Stimulated activated CD4-positive, alpha-beta T cell treated with anti-CD3 and anti-CD28 coated beads, Interleukin-2, amount 100 ng/mL, for 4 hours (primary cell): ENCODE measurements at regions not wholly inside any gene's neighbourhood (a gene's known extent, or its start where the extent isn't known, plus 50 kb on each side); places are given as distances from the start of the nearest gene placed in this dataset.

Source experiments
- DNase-seq: peaks from one replicate; pipeline ENCODE4 v3.0.0-alpha.2; 2020; ENCODE audit warnings: low read depth

- DNase-seq: no peak
These were observed 147.9 kb upstream of the GAP43 start for GRCh38 chr3:115475178-115476041.

DNA sequence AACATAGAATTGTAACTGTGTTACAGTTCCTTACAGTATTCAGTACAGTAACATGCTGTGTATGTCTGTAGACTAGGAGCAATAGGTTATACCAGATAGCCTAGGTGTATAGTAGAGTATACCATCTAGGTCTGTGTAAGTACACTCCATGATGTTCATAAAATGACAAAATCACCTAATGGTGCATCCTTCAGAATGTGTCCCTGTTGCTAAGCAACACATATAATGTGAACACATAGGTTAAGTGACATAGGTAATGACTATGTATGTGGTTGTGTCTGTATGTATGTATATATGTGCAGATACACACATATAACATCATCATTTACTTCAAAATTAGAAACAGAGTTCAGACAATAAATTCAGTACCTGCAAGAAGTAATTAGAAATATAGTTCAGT lies 146.8 kb upstream of the GAP43 start:
- no peak for DNase-seq

- no peak for DNase-seq
These were observed 145.0 kb upstream of the GAP43 start for GRCh38 chr3:115478359-115478758.

DNA sequence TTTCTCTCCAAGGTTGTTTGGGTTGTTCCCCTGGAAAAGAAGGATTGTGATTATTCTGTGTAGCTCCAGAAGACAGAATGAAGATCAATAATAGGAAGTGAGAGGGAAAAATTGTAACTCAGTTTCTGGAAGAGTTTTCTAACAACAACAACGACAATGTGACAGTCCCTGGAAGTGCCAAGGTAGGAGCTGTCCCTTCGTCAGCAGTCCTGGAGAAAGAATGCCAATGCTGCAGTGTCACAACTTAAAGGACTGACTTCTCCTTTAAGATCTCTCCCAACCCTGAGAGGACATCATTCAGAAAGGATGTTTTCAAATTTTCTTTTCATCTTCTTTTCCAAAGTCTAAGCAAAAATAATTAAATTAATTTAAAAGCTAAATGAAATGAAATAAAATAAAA lies 136.4 kb upstream of the GAP43 start:
- DNase-seq: no peak

GRCh38 chr3:115487968-115488367 lies 135.3 kb upstream of the GAP43 start:
- no peak for DNase-seq

DNA sequence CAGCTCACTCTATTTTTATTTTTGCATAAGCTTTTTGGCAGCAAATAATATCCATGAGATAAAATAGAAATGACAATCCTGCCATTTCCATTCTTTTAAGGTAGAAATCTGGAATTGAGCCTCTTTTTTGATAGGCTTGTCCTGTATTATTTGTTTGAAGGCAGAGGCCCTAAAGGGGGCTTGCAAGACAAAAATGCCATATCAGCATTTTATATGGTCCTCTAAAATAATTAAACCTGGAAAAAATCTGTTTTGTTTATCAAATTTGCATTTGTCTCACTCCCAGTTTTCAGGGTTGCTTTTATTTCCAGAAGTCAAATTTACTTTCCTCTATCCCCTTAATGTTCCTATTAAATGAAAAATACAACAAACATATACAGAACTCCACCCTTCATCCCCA lies 134.9 kb upstream of the GAP43 start:
- no peak for DNase-seq

DNA sequence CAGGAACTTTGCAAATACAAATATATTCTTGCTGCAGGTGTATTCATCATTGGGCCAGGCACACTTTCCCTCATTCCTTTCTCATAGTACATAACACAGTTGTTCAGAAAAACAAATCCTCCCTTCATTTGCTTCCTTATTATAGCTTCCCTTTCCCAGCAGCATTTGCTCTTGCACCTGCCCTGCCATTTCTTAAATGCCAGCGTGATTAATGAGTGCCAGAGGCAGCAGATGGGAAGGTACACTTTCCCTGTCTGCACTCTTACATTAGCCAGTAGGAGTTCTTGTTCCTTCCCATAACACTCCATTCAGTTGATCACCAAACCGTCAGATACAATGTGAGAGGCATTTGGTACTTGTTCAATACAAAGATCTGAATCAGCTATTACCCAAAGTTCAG lies 128.5 kb upstream of the GAP43 start:
- no peak for DNase-seq

GRCh38 chr3:115498421-115498820 lies 124.9 kb upstream of the GAP43 start:
- no peak for DNase-seq

GRCh38 chr3:115498898-115499297 lies 124.4 kb upstream of the GAP43 start:
- no peak for DNase-seq

GRCh38 chr3:115499666-115500065 lies 123.6 kb upstream of the GAP43 start:
- no peak for DNase-seq

GRCh38 chr3:115500795-115501194 lies 122.5 kb upstream of the GAP43 start:
- no peak for DNase-seq

- no peak for DNase-seq
These were observed 121.2 kb upstream of the GAP43 start for GRCh38 chr3:115502128-115502527.

- DNase-seq: no peak
These were observed 119.9 kb upstream of the GAP43 start for GRCh38 chr3:115503394-115503793.

- DNase-seq: no peak
These were observed 114.7 kb upstream of the GAP43 start for GRCh38 chr3:115508562-115508961.

- peak; percentile 8 for DNase-seq
These were observed 110.5 kb upstream of the GAP43 start for GRCh38 chr3:115512565-115513415.

- no peak for DNase-seq
These were observed 109.9 kb upstream of the GAP43 start for GRCh38 chr3:115513416-115513800.

- no peak for DNase-seq
These were observed 105.8 kb upstream of the GAP43 start for GRCh38 chr3:115517457-115518050.

GRCh38 chr3:115518100-115518852 lies 105.0 kb upstream of the GAP43 start:
- DNase-seq: no peak

- DNase-seq: no peak
These were observed 103.1 kb upstream of the GAP43 start for GRCh38 chr3:115520241-115520640.

GRCh38 chr3:115520651-115521245 lies 102.6 kb upstream of the GAP43 start:
- no peak for DNase-seq

- no peak for DNase-seq
These were observed 99.9 kb upstream of the GAP43 start for GRCh38 chr3:115523458-115523857.

DNA sequence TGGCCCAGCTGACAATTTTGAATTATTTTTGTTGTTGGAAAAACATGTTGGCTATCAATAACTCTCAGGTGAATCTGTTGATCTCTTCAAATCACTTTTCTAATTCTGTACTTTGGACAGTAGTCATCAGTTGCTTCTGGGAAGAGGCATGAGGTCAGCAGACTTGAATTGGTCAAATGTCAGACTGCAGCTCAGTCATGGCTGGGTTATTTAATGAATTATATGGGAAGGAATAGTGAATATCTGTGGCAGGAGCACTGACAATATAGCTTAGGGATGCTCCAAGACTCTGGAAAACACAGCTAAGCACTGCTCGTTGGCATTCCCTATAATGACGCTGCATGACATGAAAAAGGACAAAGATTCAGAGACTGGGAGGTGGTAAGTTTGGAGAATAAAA lies 98.8 kb upstream of the GAP43 start:
- no peak for DNase-seq
